Panc1 (cell line): ENCODE measurements at regions not wholly inside any gene's neighbourhood (a gene's known extent, or its start where the extent isn't known, plus 50 kb on each side); places are given as distances from the start of the nearest gene placed in this dataset.

Experiments used
- ATAC-seq: fragments of 200-7000 bp; cut with Tn5 transposase; 2 replicates; pipeline ENCODE4 v1.9.1; 2020; ENCODE audit warnings: mild to moderate bottlenecking, moderate library complexity
- BruUV-seq: library from RNA; stranded (reverse); fragments of 400-500 nt; replicated peaks from 2 replicates; lab custom pipeline; 2021; lab: Mats Ljungman, UMichigan
- CTCF ChIA-PET: fragments of 300-600 bp; sonication (Branson Sonifier 250); formaldehyde crosslinking; loops from one replicate; lab custom pipeline; 2022; ENCODE audit warnings: antibody characterized with exemption; lab: Charles Lee
- POLR2A ChIA-PET: fragments of 300-600 bp; sonication (Branson Sonifier 250); formaldehyde crosslinking; loops from one replicate; lab custom pipeline; 2022; ENCODE audit warnings: antibody characterized with exemption; lab: Charles Lee
- DNase-seq: peaks from one replicate; pipeline ENCODE4 v3.0.0-alpha.2; 2010; ENCODE audit warnings: low read depth, low spot score
- H3K27ac ChIP-seq: 2 replicates; pipeline ENCODE4 v1.5.1; 2011; ENCODE audit warnings: mild to moderate bottlenecking, low read length, inconsistent platforms
- H3K27me3 ChIP-seq: fragments of 200-500 bp; sonication (Bioruptor generic); 2 replicates; pipeline ENCODE4 v1.6.0; 2014; ENCODE audit warnings: low read length, inconsistent platforms; ENCODE audit not compliant: control insufficient read depth, insufficient read depth
- H3K36me3 ChIP-seq: fragments of 200-500 bp; sonication (Bioruptor generic); 2 replicates; pipeline ENCODE4 v1.5.1; 2014; ENCODE audit warnings: inconsistent platforms, mild to moderate bottlenecking, low read length, moderate library complexity; ENCODE audit not compliant: control insufficient read depth, insufficient read depth
- H3K4me1 ChIP-seq: 2 replicates; pipeline ENCODE4 v1.5.1; 2011; ENCODE audit warnings: inconsistent platforms, mild to moderate bottlenecking, low read length, moderate library complexity; ENCODE audit not compliant: control insufficient read depth, insufficient read depth
- H3K4me3 ChIP-seq, 2 experiments: 2 replicates each; pipeline ENCODE4 v1.5.1; 2011 to 2012; ENCODE audit warnings: low read depth in 2 of 2, low read length in 2 of 2, mild to moderate bottlenecking in 2 of 2, inconsistent platforms in 1 of 2, moderate library complexity in 1 of 2
- H3K9me3 ChIP-seq: fragments of 200-500 bp; sonication (Bioruptor generic); 2 replicates; pipeline ENCODE4 v1.5.1; 2014; ENCODE audit warnings: low read depth, mild to moderate bottlenecking, inconsistent platforms, low read length, moderate library complexity; ENCODE audit not compliant: control insufficient read depth, insufficient read depth
- CTCF ChIP-seq: fragments of 450-650 bp; IDR thresholded peaks from 2 replicates; pipeline ENCODE4 v1.5.1; 2017; ENCODE audit warnings: mild to moderate bottlenecking
- POLR2AphosphoS5 ChIP-seq: IDR thresholded peaks from 2 replicates; pipeline ENCODE4 v1.6.1; 2012; ENCODE audit warnings: mild to moderate bottlenecking, low read depth, low read length, moderate library complexity
- REST ChIP-seq, 2 experiments: IDR thresholded peaks; 2 replicates each; pipeline ENCODE4 v1.6.1; 2011 to 2012; ENCODE audit warnings: low read depth in 2 of 2, control low read depth in 1 of 2, low read length in 1 of 2, mild to moderate bottlenecking in 1 of 2, moderate library complexity in 1 of 2; ENCODE audit not compliant: insufficient read depth in 1 of 2
- SIN3A ChIP-seq: IDR thresholded peaks from 2 replicates; pipeline ENCODE4 v1.6.1; 2012; ENCODE audit warnings: low read depth, mild to moderate bottlenecking, low read length, moderate library complexity, borderline replicate concordance; ENCODE audit not compliant: insufficient read depth
- TCF7L2 ChIP-seq: IDR thresholded peaks from 2 replicates; pipeline ENCODE4 v1.6.1; 2011; ENCODE audit warnings: mild to moderate bottlenecking, low read depth, low read length, inconsistent platforms
- in situ Hi-C: cut with HindIII; loops from 2 replicates; pipeline ENCODE4 v1.10.0; 2016; ENCODE audit warnings: low sequenced_read_pairs, low pct_unique_long_range_greater_than_20kb
- intact Hi-C: fragments of 100-400 bp; cut with micrococcal nuclease; formaldehyde crosslinking; loops from one replicate; pipeline ENCODE4 v1.10.0; 2022; ENCODE audit not compliant: unreplicated experiment

DNA sequence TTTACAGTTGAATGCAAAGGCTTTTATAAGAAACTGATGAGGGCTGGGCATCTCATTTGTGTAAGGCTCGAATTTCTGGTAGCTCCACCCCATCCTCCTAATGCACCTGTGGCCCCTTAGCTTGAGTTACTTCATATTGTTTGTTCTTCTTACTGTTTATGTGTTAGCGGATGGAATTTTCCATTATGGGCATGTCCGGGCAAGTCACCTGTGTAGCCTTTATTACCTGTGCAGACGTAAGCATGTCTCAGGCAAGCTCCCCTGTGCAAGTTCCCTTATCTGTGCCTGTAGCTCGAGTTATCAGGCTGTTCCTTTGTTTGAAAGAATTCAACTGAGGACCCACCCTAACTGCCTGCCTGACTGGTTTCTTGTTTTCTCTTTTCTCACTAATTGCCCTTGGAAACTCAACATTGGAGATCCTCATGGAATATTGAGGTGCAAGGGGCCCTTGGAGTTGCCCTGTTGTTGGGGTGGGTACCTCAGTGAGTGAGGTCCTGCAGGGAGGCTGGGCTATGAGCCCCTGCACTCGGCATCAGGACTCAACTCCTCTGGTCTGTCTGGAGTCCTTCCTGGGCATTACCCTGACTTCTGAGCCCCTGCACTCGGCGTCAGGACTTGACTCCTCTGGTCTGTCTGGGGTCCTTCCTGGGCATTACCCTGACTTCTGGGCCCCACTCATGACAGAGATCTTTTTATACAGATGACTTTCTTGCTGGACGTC, 207.9 kb upstream of the SULF2 start:
- Histone ChIP-seq H3K9me3 (0 out of 2 replicates have a peak, but pooled peaks cover 3% of the 10 kb centered on the region), H3K36me3 (no peaks in the 10 kb centered on the region), H3K27ac (no peak overlapping the region), H3K4me3 (no peak overlapping the region), H3K4me1 (no peaks in the 10 kb centered on the region), H3K27me3 (no peaks in the 10 kb centered on the region)
- DNase-seq (no peak), ATAC-seq (no peak)
- ChIA-PET POLR2A (no interaction called here), CTCF (no interaction called here)
- TF ChIP-seq REST (IDR thresholded peaks at IDR 0.05; ENCODE audit: insufficient read depth in 1 of 2, low read depth in 2 of 2, low read length in 1 of 2) (no peak), CTCF (no peak), TCF7L2 (no peak), POLR2AphosphoS5 (no peak), SIN3A (no peak)
- in situ Hi-C loops (no loop called here), intact Hi-C loops (loop anchor here (5.0 kb wide), 1 partner anchor 179 kb away; no protein-coding TSS in a partner anchor)
- BruUV-seq = no TSS peak

- Histone ChIP-seq H3K4me3 (no peak overlapping the region), H3K27ac (no peak overlapping the region), H3K27me3 (no peaks in the 10 kb centered on the region), H3K9me3 (0 out of 2 replicates have a peak, but pooled peaks cover 3% of the 10 kb centered on the region), H3K4me1 (no peaks in the 10 kb centered on the region), H3K36me3 (no peaks in the 10 kb centered on the region)
- POLR2A ChIA-PET = no interaction called here
- DNase-seq (no peak), ATAC-seq (no peak)
- CTCF ChIA-PET = no interaction called here
- in situ Hi-C loops = no loop called here
- TF ChIP-seq POLR2AphosphoS5 (no peak), SIN3A (no peak), REST (IDR thresholded peaks at IDR 0.05; ENCODE audit: insufficient read depth in 1 of 2, low read depth in 2 of 2, low read length in 1 of 2) (no peak), TCF7L2 (no peak)
- intact Hi-C loops = loop anchor here (5.0 kb wide), 1 partner anchor 180 kb away; no protein-coding TSS in a partner anchor
- BruUV-seq = no TSS peak
Measured at GRCh38 chr20:47991875-47992488, 206.7 kb upstream of the SULF2 start.
